HG03565 (cell line): ENCODE measurements at regions not wholly inside any gene's neighbourhood (a gene's known extent, or its start where the extent isn't known, plus 50 kb on each side); places are given as distances from the start of the nearest gene placed in this dataset.
"Not testable (repeated sequence)": the region's sequence is repeated elsewhere in the genome, so short reads cannot be mapped to it uniquely, and the experiment has no call there.

Source experiments
- ATAC-seq: cut with Tn5 transposase; IDR thresholded peaks from one replicate; pipeline ENCODE4 v1.9.1; 2021; ENCODE audit warnings: mild to moderate bottlenecking, moderate library complexity; ENCODE audit not compliant: unreplicated experiment

DNA sequence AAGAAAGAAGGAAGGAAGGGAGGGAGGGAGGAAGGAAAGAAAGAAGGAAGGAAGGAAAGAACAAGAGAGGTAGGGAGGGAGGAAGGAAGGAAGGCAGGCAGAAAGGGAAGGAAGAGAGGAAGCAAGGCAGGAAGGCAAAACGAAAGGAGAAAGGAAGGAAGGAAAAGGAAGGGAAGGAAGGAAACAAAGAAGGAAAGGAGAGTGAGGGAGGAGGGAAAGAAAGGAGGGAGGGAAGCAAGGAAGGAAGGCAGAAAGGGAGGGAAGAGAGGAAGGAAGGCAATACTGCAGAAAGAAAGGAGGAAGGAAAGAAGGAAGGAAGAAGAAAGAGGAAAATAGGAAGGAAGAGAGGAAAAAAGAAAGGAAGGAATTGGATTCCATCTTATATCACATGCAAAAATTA lies 1303.1 kb upstream of the TMEM132C start:
- no peak for ATAC-seq

DNA sequence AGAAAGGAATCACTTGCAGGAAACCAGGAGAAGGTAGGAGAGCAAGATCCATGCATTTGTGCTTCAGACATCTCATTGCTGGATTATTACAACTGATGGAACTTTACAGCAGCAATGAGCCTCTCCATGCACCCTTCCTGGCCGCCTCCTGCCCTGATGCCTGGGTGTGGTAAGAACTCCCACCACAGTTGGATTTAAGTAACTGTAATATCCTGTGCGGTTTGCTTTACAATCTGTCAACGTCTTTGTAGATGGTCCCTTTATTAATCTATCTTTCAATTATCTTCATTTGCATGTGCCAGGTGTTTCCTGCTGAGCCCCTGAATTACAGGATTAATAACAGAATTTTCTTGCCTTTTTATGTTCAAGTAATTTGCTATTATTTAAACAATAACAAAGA lies 1300.5 kb upstream of the TMEM132C start:
- ATAC-seq = no peak

DNA sequence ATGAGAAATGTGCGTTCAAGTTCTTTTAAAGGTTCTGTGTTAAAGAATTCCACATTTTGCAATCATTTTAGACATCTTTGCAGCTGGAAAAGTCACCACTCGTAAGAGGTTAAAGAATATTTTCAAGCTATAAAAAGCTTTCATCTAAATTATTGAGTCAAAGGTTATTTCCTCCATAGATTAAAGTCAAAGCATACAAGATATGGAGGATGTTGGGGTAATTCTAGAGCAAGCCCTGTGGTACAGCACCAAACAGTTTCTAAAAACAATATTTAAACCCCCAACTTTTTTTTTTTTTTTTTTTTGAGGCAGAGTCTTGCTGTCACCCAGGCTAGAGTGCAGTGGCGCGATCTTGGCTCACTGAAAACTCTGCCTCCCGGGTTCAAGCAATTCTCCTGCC lies 1299.8 kb upstream of the TMEM132C start:
- ATAC-seq = no peak

DNA sequence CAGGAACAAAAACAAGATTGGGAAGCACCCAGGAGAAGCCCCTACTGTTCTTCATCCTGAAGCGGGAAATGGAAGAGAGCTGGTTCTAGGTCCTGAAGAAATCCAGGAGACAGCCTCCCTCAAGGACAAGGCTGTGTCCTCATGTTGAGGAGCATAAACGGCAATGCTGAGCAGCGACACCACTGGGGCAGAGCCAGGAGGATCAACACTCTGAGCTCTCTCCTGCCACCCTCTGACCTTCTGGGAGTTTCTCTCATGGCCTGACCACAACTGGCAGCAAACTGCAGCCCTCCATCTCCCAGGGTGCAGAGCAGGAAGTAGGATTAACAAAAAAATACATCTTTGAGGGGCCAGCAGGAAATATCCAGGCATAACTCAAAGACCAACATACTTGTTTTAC lies 1292.2 kb upstream of the TMEM132C start:
- ATAC-seq = no peak

DNA sequence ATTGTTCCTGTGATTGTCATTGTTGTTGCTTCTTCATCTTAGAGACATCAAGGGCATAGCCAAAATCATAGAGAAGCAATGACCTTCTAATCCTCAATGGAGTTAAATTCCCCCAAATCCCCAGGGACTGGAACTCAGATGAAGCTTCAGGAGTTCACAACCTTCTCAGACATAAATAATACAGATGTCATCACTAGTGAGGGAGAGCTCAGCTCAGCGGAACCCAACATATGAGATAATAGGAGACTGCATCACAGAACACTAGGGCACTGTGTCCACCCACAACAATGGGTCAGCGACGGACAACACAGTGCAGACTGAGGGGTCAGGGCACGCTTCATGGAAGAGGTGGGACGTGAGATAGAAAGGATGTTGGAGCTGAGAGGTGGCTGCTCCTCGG lies 1290.4 kb upstream of the TMEM132C start:
- no peak for ATAC-seq

DNA sequence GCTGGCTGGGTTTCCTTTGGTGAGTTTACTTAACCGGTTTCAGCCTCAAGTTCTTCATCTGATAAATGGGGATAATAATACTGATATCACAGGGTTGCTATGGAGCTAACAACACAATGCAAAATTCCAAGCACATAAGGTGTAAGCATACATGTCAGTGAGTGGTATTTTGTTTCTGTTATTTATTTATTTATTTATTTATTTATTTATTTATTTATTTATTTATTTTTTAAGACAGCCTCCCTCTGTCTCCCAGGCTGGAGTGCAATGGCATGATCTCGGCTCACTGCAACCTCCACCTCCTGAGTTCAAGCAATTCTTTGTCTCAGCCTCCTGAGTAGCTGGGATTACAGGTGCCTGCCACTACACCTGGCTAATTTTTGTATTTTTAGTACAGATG lies 1287.4 kb upstream of the TMEM132C start:
- ATAC-seq = not testable (repeated sequence)

DNA sequence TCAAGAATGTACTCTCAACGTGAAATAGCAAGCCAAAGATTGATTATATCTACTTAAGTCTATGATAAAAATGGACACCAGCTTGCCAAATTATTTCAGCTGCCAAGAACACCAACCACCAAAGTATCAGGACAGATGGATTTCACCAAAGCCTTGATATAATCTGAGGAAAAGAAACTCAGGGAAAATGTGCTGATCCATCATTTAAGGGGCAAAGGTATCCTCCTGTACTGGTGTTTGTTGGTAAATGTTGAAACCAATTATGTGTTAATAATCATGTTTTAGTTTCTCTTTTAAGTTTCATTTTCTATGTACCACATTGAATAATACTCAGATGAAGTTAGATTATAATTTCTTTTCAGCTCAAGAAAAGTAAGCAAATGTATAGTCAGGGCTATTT lies 1284.3 kb upstream of the TMEM132C start:
- no peak for ATAC-seq

DNA sequence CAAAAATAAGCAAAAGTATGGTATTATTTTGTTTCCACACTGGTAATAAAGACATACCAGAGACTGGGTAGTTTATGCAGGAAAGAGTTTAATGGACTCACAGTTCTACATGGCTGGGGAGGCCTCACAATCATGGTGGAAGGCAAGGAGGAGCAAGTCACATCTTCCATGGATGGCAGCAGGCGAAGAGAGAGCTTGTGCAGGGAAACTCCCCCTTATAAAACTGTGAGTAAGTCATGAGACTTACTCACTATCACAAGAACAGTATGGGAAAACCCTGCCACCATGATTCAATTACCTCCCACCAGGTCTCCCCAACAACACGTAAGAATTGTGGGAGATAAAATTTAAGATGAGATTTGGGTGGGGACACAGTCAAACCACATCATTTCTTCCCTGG lies 1283.2 kb upstream of the TMEM132C start:
- not testable (repeated sequence) for ATAC-seq

DNA sequence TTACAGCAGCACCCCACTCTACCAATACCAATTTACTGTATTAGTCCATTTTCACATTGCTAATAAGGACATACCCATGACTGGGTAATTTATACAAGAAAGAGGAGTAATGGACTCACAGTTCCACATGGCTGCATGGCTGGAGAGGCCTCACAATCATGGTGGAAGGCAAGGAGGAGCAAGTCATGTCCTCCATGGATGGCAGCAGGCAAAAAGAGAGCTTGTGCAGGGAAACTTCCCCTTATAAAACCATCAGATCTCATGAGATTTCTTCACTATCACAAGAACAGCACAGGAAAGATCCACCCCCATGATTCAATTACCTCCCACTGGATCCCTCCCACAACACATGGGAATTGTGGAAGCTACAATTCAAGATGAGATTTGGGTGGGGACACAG lies 1281.3 kb upstream of the TMEM132C start:
- not testable (repeated sequence) for ATAC-seq

DNA sequence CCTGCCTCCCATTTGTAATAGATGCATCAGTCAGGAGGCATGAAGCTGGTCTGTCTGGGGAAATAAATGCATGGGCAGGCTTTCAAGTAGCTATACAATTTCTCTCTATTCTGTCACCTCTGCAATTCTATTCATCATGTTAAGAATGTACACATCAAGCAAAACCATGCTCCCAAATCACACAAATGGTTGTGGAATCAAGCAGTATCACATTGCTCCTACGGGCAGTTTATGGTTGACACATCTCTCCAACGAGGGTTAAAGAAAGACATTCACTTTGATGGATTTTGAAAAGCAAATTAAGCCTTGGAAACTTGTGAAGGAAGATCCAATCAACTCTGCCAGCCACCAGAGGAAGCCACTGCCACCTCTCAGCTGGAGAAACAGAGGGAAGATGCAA lies 1277.4 kb upstream of the TMEM132C start:
- no peak for ATAC-seq

DNA sequence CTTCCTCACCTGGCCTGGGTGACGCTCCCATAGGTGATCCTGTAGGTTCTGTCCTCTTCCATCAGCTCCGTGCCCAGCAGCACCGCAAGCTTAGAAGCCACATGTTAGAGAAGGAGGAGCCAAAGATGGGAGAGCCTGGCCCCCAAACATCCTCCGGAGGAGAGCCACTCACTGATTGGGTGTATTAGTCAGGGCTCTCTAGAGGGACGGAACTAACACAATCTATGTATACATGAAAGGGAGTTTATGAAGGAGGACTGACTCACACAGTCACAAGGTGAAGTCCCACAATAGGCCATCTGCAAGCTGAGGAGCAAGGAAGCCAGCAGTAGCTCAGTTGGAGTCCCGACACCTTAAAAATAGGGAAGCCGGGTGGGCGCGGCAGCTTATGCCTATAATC lies 1273.1 kb upstream of the TMEM132C start:
- ATAC-seq = no peak

DNA sequence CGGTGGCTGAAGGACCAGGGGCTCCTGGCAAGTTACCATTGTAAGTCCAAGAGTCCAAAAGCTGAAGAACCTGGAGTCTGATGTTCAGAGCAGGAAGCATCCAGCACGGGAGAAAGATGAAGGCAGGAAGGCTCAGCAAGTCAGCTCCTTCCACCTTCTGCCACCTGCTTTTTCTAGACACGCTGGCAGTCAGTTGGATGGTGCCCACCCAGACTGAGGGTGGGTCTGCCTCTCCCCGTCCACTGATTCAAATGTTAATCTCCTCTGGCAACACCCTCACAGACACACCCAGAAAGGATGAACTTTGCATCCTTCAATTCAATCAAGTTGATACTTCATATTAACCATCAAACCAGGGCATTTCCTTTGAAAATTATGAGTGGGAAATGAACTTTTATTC lies 1272.4 kb upstream of the TMEM132C start:
- no peak for ATAC-seq

DNA sequence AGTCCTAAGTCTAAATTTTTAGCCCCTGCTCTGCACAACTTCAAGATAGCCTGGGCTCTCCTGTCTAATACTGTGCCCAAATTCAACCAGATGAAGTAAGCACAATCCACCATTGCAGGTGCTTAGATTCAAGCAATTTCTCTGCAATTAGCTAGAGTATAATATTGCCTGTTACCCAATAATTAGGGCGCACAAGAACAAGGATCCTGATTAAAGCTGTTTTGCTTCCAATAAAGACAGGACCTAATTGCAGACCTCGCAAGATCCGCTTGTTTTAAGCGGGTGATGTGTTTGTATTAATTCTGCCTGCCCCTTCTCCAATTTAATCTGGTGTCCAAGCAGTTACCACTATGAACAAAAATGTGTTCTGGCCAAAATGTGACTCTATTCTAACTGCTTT lies 1268.9 kb upstream of the TMEM132C start:
- no peak for ATAC-seq

DNA sequence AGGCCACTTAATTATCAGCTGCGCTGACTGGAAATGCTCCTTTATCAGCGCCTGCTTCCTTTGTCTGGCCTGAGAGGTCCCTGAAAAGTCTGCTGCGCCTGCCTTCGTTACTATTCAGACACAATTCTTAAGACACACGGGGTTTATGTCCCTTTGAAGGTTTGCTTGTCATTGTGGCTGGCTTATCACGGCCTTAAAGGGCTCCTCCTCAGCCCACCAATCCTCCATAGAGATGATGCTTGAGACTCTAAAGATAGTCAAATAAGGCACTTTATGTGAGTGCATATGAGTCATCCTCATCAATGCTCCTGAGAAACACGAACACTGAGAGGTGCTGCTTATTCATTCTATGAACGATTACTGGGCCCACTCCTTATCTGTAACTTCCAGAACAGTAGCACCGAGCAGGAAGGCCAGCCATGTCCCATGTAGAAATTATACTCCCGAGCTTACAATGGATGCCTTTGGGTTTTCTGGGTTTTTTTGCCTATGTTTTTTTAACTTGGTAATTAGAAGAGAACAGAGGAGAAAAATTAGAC lies 1268.2 kb upstream of the TMEM132C start:
- ATAC-seq = no peak

DNA sequence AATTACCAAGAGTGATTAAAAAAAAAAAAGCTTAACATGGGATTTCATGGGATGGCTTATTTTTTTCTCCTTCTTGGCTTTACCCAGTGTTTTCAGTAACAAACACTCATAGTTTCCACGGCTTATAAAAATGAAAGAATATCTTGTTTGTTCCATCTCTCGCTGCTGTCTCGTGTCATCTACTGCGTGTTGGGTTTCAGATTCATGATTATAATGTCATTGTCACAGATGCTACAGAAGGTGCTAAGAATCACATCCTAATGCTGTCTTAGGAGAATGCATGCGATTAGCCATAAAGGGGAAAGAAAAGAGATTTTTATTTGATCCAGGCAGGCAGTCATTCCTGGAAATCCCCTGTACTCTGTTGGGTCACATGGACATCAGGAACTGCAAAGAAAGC lies 1267.6 kb upstream of the TMEM132C start:
- ATAC-seq = no peak

DNA sequence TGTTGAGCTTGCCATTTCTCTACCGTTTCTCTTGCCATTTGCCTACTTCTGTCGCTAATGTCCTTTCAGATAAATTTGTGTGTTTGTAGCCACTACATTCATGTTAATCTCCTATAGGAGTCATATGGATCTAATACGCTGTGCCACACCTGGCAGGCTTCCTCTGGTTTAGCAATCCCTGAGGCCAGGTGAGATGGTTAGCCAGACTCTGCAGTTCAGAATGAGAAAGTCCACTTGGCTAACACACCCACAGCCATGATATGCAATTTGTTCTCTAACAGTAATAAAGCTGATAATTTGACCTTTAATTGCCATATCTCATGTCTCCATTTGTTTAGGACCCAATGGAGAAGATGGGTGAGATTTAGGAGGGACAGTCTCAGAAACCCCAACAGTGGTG lies 1261.6 kb upstream of the TMEM132C start:
- ATAC-seq = no peak

DNA sequence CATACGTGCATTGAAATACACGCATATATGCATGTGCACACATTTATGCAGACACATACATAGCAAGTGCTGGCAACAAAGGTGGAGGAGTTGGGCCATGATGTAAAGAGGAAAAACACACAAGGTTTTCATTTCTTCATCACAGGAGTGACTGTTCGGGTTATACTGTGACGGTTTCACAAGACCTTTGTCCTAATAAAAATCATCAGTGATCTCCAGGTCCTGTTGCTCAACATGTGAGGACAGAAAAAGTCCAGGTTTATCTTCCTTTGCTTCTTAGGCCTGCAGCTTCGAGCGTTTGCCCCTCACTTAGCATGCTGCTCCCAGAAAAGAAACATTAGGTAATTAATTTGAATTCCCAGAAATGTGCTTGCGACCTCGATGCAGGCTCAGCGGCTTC lies 1260.0 kb upstream of the TMEM132C start:
- ATAC-seq = no peak

DNA sequence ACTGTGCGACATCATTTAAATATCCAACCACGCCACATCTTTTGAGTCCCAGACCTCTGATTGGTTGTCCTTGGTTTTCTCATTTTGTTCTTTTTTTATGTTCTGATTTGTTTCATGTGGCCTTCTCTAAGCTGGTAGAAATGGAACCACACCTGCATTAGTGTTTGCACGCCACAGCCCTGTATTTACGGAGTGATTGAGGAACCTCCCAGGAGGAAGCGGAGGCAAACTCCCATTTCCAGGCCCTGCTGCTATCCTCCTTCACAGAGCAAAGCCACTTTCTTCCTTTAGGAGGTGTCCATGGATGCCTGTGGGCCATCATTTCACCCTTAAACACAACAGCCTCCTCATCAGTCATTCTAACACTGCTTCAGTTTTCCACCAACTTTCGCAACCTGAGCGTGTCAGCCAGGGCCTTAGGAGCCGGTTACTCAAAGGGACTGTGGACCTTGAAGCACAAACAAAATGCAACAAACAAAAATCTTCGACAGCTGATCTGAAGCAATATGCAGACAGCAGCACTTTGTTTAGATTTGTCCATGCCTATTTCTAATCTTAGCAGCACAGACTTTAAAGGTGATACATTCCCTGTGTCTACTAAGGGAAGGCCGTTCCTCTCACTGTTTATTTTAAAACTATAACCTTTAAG lies 1258.1 kb upstream of the TMEM132C start:
- no peak for ATAC-seq

DNA sequence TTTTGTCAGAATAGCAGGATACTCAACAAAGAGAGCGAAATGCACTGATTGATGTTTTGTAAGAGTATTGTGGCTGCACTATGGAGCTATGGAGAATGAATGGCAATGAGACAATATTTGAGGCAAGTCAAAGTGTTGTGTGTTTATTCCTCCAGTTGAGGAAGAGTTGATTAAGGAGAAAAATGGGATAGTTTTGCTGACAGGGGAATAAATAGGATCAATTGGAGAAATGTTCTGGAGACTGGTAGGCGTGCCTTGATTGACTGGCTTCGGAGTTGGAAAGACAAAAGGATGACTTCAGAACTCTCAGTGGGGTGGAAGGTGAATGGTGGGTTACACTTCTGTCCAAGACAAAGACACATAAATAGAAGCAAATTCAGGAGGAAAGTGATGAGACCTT lies 1254.9 kb upstream of the TMEM132C start:
- no peak for ATAC-seq

DNA sequence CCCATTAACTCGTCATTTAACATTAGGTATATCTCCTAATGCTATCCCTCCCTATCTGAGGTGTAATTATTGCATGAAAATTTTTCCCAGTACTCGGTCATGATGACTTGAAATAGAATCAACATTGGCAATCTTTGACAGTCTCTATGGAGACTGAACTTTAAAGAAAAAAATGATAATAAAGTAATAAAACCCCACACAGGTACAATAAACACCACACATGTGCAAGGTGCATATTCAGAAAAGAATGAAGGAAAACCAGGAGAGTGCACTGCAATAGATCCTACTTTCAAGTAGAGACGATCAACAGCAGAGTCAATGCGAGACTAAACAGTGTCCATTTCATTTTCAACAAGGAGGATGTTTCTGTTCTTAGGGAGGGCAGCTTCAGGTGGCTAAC lies 1253.8 kb upstream of the TMEM132C start:
- no peak for ATAC-seq

DNA sequence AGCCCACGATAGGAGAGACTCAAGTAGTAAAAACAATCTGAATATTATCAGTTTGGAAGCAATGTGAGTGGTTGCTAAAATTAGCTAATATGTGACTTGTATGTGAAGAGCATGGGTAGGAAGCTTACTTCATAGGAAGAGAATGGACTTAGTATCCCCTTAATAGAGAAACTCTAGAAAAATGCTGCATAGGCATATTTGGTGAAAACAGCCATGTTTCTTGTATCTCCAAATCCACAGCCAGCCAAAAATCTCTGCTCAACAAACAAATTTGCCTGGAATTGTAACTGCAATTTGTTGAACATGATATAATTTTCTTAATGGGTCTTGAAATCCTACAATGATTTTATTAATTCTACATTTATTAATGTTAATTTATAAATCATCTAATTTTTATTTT lies 1252.9 kb upstream of the TMEM132C start:
- ATAC-seq = no peak

DNA sequence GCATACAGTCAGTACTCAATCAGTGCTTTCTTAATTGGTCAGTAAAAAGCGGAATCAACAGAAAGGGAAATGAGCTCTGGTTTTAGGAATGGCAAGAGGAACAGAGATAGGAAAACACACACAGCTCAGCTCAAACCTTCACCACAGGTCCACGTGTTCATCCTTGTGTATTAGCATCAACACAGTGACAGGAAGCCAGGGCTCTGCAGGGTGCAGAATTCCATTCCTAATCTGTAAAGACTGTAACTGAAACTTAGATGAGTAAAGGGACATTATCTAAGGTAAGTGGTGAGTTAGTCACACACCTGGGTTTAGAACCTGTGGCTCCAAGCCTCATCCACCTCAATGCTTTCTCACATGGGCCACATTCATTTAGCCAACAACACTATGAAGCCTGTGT lies 1242.2 kb upstream of the TMEM132C start:
- no peak for ATAC-seq

DNA sequence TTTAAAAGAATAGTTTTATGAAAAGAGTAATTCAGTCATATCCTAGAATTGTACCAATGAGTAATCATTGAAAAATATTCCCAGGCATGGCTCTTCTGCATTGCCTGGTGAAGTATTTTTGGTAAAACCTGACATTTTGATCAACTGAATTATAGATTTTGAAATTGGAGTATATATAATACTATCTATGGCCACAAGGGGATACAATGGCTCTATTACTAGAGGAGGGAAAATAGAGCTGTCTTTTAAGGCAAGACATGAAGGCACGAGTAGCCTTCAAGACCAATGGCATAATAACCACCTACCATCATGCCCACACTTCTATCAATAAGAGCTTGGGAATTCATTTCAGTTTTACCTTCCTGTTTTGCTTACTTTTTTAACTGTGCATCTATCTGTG lies 1241.4 kb upstream of the TMEM132C start:
- no peak for ATAC-seq
